HG03575 (cell line): ENCODE measurements at regions not wholly inside any gene's neighbourhood (a gene's known extent, or its start where the extent isn't known, plus 50 kb on each side); places are given as distances from the start of the nearest gene placed in this dataset.

Source experiments
- ATAC-seq: cut with Tn5 transposase; IDR thresholded peaks from one replicate; pipeline ENCODE4 v1.9.1; 2021; ENCODE audit not compliant: unreplicated experiment, insufficient number of reproducible peaks, low FRiP score; ENCODE audit errors: extremely low read depth

GRCh38 chr4:111808174-111808573 is 337.1 kb upstream of the FAM241A start:
- no peak for ATAC-seq

- no peak for ATAC-seq
Measured at GRCh38 chr4:111811661-111812060, 333.6 kb upstream of the FAM241A start.

- ATAC-seq: no peak
Measured at GRCh38 chr4:111812114-111812513, 333.1 kb upstream of the FAM241A start.

- no peak for ATAC-seq
Measured at GRCh38 chr4:111812760-111813159, 332.5 kb upstream of the FAM241A start.

- ATAC-seq: no peak
Measured at GRCh38 chr4:111813555-111814140, 331.6 kb upstream of the FAM241A start.

GRCh38 chr4:111814961-111815360 is 330.3 kb upstream of the FAM241A start:
- no peak for ATAC-seq

- ATAC-seq: no peak
Measured at GRCh38 chr4:111821342-111821741, 323.9 kb upstream of the FAM241A start.

GRCh38 chr4:111836601-111837000 is 308.7 kb upstream of the FAM241A start:
- ATAC-seq: no peak

GRCh38 chr4:111837761-111838160 is 307.5 kb upstream of the FAM241A start:
- ATAC-seq: no peak

- ATAC-seq: peak; percentile 66
Measured at GRCh38 chr4:111838406-111838930, 306.8 kb upstream of the FAM241A start.

- no peak for ATAC-seq
Measured at GRCh38 chr4:111839141-111839540, 306.1 kb upstream of the FAM241A start.

GRCh38 chr4:111842336-111842735 is 302.9 kb upstream of the FAM241A start:
- ATAC-seq: no peak

- ATAC-seq: no peak
Measured at GRCh38 chr4:111847296-111848008, 297.8 kb upstream of the FAM241A start.

- no peak for ATAC-seq
Measured at GRCh38 chr4:111849746-111850284, 295.4 kb upstream of the FAM241A start.

- no peak for ATAC-seq
Measured at GRCh38 chr4:111854494-111855087, 290.7 kb upstream of the FAM241A start.

GRCh38 chr4:111855308-111855707 is 289.9 kb upstream of the FAM241A start:
- ATAC-seq: no peak

GRCh38 chr4:111864066-111864465 is 281.2 kb upstream of the FAM241A start:
- no peak for ATAC-seq

GRCh38 chr4:111869339-111869738 is 275.9 kb upstream of the FAM241A start:
- ATAC-seq: no peak

- ATAC-seq: no peak
Measured at GRCh38 chr4:111871802-111872201, 273.5 kb upstream of the FAM241A start.

GRCh38 chr4:111873801-111874200 is 271.5 kb upstream of the FAM241A start:
- ATAC-seq: no peak
